ENCODE measurements at regions not wholly inside any gene's neighbourhood (a gene's known extent, or its start where the extent isn't known, plus 50 kb on each side); places are given as distances from the start of the nearest gene placed in this dataset.
"Not testable (repeated sequence)": the region's sequence is repeated elsewhere in the genome, so short reads cannot be mapped to it uniquely, and the experiment has no call there.

DNA sequence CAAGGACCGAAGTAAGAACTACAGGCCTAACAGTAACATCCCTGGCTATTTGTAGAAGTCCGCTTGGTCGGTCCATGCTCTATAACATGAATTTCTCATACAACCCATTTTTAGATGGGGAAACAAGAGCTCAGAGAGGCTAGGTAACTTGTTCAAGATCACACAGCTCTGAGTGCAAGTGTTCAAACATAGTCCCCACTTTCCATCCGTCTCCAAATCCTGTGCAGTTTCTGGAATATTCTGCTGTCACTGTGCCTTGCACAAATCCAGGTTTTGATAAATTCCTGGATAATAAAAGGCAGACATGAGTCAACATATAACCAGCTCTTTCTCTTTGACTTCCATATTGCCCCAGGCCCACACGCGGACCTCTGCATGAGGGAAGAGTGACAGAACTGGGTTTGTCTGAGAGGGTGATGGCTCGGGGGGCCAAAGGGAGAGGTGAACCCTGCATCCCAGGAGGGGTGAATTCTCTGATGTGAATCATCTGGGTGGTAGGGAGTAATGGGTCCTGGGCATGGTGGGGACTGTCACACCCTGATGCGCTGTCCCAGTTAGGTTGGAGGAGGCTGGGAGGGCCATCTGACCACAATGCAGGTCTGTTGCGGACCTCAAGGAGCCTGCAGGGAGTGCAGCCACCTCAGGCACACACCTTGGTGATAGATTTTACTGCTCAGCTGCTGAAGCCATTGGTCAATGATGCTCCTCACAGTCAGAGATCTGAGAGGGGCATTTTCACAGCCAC lies 162.2 kb downstream of the SMAD6 start:
- no peak for DNase-seq (ENCODE audit: low read depth in 2 of 3, low spot score in 2 of 3)

DNA sequence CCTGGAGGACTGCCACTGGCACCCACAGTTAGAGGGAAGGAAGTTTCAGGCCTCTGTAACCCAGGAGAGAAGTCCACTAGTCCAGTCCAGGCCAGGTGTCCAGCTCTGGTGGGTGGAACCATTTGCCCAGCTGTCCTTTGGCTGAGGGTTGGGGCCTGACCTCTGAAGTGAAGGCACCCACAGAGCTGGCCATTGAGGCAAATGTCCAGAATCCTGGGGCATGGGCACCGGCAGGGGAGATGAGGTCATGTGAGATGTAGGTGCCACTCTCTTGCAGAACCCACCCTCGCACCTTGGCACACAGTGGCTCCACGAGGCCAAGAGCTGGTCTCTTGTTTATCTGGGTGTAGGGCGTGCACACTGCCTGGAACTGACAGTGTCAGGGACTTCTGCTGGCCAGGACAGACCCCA lies 162.8 kb downstream of the SMAD6 start:
- DNase-seq (ENCODE audit: low read depth in 2 of 3, low spot score in 2 of 3): no peak

- no peak for DNase-seq (ENCODE audit: low read depth in 2 of 3, low spot score in 2 of 3)
These were observed 163.9 kb downstream of the SMAD6 start for GRCh38 chr15:66865622-66866611.

GRCh38 chr15:66866656-66867055 lies 164.6 kb downstream of the SMAD6 start:
- DNase-seq (ENCODE audit: low read depth in 2 of 3, low spot score in 2 of 3): no peak

- no peak for DNase-seq (ENCODE audit: low read depth in 2 of 3, low spot score in 2 of 3)
These were observed 166.9 kb downstream of the SMAD6 start for GRCh38 chr15:66868918-66869317.

DNA sequence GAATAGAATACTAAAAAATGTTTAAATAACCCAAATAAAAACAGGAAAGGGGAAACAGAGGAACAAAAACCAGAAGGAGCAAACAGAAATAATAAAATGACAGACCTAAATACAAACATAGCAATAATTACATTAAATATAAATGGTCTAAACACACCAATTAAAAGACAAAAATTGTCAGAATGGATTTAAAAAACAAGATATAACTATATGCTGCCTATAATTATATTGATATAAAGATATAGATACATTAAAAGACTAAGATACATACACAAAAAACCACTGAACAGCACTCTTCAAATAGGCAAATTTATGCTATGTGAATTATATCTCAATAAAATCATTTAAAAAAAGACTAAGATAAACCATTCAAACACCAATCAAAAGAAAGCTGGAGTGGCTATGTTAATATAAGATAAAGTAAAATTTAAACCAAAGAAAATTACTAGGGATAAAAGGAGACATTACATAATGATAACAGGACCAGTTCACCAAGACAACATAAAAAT lies 168.9 kb downstream of the SMAD6 start:
- DNase-seq (ENCODE audit: low read depth in 2 of 3, low spot score in 2 of 3): no peak

- no peak for DNase-seq (ENCODE audit: low read depth in 2 of 3, low spot score in 2 of 3)
These were observed 170.4 kb downstream of the SMAD6 start for GRCh38 chr15:66872405-66872804.

- not testable (repeated sequence) for DNase-seq (ENCODE audit: low read depth in 2 of 3, low spot score in 2 of 3)
These were observed 171.3 kb downstream of the SMAD6 start for GRCh38 chr15:66873331-66873730.

DNA sequence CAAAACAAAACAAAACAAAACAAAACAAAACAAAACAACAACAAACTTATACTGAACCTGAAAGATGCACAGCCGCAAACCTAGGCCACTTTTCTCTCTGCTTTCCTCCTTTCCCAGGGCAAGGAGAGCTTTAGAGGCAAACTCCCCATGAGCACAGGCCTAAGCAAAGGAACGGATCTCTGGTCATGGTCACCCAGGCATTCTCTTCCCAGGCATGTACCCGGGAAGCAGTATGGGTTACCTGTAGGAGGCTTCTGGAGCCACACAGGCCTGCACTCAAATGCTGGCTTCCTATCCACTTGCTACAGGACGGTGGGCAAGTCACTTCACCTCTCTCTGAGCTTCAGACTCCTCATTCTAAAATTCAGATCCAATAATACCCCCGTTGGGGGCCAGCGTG lies 171.8 kb downstream of the SMAD6 start:
- no peak for DNase-seq (ENCODE audit: low read depth in 2 of 3, low spot score in 2 of 3)

DNA sequence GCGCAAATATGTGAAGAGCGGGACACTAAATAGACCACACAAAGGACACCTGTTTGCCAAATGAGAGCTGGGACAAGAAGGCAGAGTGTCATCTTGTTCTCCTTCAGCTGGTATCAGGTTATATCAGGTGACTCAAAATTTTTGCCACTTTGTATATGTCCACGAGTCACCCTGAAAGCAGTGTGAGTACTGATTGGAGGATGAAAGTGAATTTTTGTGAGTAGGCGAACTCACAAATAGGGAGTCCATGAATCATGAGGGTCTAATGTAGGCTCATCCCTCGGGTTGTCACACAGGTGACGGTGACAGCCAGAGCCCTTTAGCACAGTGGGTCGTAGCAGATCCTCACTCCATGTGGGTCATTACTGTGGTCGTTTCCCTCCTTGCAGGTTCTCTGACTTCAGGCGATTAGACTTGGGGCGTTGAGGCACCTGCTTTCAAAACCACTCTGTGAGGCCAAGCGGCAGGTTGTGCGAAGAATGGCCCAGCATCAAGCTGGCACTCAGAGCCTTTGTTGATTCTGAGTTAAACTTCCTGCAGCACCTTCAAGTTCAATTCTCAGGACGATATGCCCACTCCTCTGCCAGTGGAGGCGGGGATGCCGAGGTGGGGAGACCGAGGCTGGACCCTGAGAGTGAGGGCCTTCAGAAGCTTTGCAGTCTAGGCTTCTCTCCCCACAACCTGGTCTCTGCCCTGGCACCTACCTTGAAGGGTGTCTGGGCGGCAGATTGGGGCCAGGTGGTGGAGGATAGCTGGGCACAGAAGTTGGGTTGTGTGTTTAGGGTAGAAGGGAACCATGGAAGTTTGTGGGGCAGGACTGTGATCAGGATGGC lies 173.8 kb downstream of the SMAD6 start:
- no peak for DNase-seq (ENCODE audit: low read depth in 2 of 3, low spot score in 2 of 3)

DNA sequence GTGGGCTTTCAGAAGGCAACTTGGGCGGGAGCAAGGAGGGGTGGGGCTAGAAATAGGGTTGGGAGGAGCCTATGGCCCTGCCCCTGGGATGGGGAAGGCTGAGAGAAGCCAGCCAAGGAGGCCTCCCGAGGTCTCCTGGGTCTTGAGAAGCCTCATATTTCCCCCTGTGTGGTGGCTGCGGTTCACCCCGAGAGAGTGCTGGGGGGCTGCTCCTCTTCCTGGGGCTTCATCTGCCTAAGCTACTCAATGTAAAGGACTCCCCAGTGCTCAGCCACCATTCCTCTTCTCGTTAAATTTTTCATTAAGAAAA lies 174.3 kb downstream of the SMAD6 start:
- no peak for DNase-seq (ENCODE audit: low read depth in 2 of 3, low spot score in 2 of 3)

GRCh38 chr15:66876731-66877476 lies 174.9 kb downstream of the SMAD6 start:
- no peak for DNase-seq (ENCODE audit: low read depth in 2 of 3, low spot score in 2 of 3)

DNA sequence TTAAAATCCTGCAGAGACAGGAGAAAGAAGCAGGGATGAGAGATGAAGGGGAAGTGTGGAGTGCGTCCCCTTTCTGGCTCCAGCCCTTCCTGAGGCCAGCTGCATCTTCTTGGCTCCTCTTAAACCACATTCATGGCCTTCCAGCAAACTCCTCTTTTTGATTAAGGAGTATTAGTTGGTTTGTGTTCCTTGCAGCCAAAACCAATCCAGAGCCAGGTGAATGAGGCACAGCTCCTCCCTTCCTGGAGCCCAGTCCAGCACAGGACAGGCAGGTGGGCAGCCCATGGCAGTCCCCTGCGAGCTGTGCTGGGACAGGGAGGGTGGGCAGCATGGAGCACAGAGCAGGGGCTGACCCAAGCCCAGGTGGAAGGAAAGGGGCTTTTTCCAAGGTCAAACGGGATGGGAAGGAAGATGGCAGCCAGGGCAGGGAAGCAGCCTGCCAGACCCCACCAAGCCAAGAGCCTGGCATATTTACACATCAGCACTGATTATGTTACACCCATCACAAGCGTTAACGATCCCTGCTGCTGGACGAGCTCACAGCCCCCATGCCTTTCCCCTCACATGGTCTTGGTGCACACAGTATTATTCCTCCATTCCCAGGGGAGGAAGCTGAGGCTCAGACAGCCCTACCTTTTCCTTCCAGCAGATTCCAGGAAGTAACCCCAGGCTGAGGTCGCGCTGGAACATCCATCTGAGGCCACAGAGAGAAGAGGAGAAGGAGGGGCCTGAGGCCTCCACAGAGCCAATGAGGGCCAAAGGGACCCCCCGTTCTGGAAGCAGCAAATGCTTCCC lies 175.6 kb downstream of the SMAD6 start:
- DNase-seq (ENCODE audit: low read depth in 2 of 3, low spot score in 2 of 3): no peak

GRCh38 chr15:66878761-66879160 lies 176.7 kb downstream of the SMAD6 start:
- DNase-seq (ENCODE audit: low read depth in 2 of 3, low spot score in 2 of 3): no peak

DNA sequence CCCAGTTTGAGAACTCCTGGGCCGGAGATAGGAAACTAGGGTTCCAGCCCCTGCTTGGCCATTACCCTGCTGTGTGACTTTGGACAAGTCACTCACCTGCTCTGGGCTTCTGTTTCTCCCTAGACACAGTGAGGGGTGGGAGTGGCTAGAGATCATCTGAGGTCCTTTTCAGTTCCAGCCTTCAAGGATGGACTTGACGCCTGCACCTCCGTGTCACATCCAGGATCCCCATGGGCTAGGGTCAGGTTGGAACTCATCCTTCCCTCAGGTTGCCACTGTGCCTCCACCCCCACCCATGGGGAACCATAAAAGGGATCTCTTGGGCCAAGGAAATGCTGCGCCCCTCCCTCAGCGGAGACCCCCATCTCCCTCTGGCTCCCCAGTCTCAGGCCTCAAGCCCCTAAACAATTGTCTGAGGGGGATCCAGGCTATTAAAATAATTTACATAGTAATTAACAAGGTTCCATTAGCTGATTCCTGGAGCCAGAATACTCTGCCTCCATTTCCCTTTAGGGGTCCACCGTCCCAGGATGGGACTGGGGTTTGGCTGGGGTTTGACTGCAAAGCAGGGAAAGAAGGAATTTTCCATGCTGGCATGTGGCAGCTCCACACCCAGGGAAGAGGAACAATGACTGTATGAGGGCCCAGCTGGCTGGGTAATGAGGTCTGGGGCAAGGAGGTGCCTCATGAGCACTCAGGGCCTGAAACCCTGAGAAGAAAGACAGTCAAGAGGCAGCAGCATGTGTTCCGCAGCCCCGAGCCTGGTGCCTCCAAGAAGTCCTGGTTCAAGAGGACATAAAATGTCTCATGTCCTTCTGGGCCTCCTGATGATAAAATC lies 177.7 kb downstream of the SMAD6 start:
- DNase-seq (ENCODE audit: low read depth in 2 of 3, low spot score in 2 of 3): no peak

GRCh38 chr15:66880380-66881155 lies 178.5 kb downstream of the SMAD6 start:
- DNase-seq (ENCODE audit: low read depth in 2 of 3, low spot score in 2 of 3): no peak

DNA sequence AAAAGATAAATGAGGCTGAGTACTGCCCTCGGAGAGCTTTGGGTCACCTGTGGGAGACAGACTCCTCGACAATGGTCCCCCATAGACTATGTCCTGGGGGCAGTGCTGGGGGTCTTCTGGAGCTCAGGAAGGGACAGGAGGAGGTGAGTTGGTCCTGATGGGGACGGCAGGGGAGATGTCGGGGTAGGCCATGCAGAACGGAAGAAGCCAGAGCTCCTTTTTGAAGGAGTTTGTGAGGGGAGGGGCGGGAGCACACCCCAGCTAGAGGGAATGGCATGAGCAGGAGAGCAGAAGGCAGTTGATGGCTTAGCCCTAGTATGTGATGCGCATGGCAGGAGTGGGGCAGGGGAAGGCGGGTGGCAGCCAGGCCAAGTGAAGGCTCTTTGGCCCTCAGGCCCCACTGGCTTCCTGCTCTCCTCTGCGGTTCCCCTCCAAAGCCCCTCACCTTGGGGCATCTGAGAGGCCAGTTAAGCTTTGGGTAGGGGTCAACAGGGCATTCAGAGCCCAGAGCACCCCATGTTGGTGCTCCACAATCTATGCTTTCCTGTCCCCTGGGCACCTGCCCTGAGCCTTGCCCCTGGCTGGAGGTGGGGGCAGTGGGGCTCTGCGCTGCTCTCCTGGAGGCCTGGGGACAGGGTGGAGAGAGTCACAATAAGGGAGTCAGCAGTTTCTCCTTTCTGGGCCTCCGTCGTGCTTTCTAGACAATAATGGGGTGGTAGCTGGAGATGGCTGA lies 179.3 kb downstream of the SMAD6 start:
- no peak for DNase-seq (ENCODE audit: low read depth in 2 of 3, low spot score in 2 of 3)
